Kidney epithelial cell (primary cell): ENCODE measurements at regions not wholly inside any gene's neighbourhood (a gene's known extent, or its start where the extent isn't known, plus 50 kb on each side); places are given as distances from the start of the nearest gene placed in this dataset.
"Not testable (repeated sequence)": the region's sequence is repeated elsewhere in the genome, so short reads cannot be mapped to it uniquely, and the experiment has no call there.

Experiments
- DNase-seq: peaks from one replicate; pipeline ENCODE4 v3.0.0-alpha.2; 2010; ENCODE audit warnings: low read depth
- H3K27me3 ChIP-seq: 2 replicates; pipeline ENCODE4 v1.6.0; 2011; ENCODE audit warnings: low read length; ENCODE audit not compliant: control insufficient read depth, insufficient read depth
- H3K36me3 ChIP-seq: 2 replicates; pipeline ENCODE4 v1.5.1; 2011; ENCODE audit warnings: low read length; ENCODE audit not compliant: control insufficient read depth, insufficient read depth
- H3K4me3 ChIP-seq: 2 replicates; pipeline ENCODE4 v1.5.1; 2011; ENCODE audit warnings: low read depth, mild to moderate bottlenecking, control low read depth, low read length
- CTCF ChIP-seq: IDR thresholded peaks from 2 replicates; pipeline ENCODE4 v1.5.1; 2011; ENCODE audit warnings: mild to moderate bottlenecking, moderate library complexity, low read length, control low read depth, inconsistent platforms; ENCODE audit not compliant: insufficient read depth, poor library complexity, severe bottlenecking

GRCh38 chr6:122930252-122931180 lies 65.5 kb upstream of the CLVS2 start:
- no peak overlapping the region for H3K4me3 ChIP-seq
- H3K36me3 ChIP-seq = no peaks in the 10 kb centered on the region
- no peak for TF ChIP-seq CTCF
- no peak for DNase-seq
- H3K27me3 ChIP-seq = no peaks in the 10 kb centered on the region

GRCh38 chr6:122931916-122932315 lies 64.1 kb upstream of the CLVS2 start:
- H3K27me3 ChIP-seq = no peaks in the 10 kb centered on the region
- no peak overlapping the region for H3K4me3 ChIP-seq
- H3K36me3 ChIP-seq = no peaks in the 10 kb centered on the region
- no peak for TF ChIP-seq CTCF
- no peak for DNase-seq

GRCh38 chr6:122944936-122945335 lies 51.1 kb upstream of the CLVS2 start:
- H3K27me3 ChIP-seq, DNase-seq, H3K36me3 ChIP-seq, H3K4me3 ChIP-seq: not testable (repeated sequence)
